Left ventricle myocardium inferior (tissue), 1 donor: ENCODE measurements at regions not wholly inside any gene's neighbourhood (a gene's known extent, or its start where the extent isn't known, plus 50 kb on each side); places are given as distances from the start of the nearest gene placed in this dataset.
"Not testable (repeated sequence)": the region's sequence is repeated elsewhere in the genome, so short reads cannot be mapped to it uniquely, and the experiment has no call there.

Experiments used
- DNase-seq: peaks from one replicate; pipeline ENCODE4 v3.0.0-alpha.2; 2020
- H3K27ac ChIP-seq: fragments of 200-600 bp; replicated peaks from 2 replicates; pipeline ENCODE4 v1.8.0; 2021
- H3K27me3 ChIP-seq: fragments of 200-600 bp; 2 replicates; pipeline ENCODE4 v1.8.0; 2021; ENCODE audit warnings: low read depth
- H3K36me3 ChIP-seq: fragments of 200-600 bp; 2 replicates; pipeline ENCODE4 v1.8.0; 2021
- H3K4me1 ChIP-seq: fragments of 200-600 bp; 2 replicates; pipeline ENCODE4 v1.8.0; 2021
- H3K4me3 ChIP-seq: fragments of 200-600 bp; 2 replicates; pipeline ENCODE4 v1.8.0; 2021; ENCODE audit warnings: mild to moderate bottlenecking, moderate library complexity
- H3K9me3 ChIP-seq: fragments of 200-600 bp; replicated peaks from 2 replicates; pipeline ENCODE4 v1.8.0; 2021
- CTCF ChIP-seq: fragments of 200-600 bp; IDR thresholded peaks from 2 replicates; pipeline ENCODE4 v1.8.0; 2021; ENCODE audit warnings: antibody characterized with exemption, mild to moderate bottlenecking, borderline replicate concordance
- intact Hi-C: fragments of 100-400 bp; cut with micrococcal nuclease; formaldehyde crosslinking; loops from one replicate; pipeline ENCODE4 v1.11.0; 2022
- donor health status: DM: no; HTN: yes; CAD: no; lungs with severe emphysema.

DNA sequence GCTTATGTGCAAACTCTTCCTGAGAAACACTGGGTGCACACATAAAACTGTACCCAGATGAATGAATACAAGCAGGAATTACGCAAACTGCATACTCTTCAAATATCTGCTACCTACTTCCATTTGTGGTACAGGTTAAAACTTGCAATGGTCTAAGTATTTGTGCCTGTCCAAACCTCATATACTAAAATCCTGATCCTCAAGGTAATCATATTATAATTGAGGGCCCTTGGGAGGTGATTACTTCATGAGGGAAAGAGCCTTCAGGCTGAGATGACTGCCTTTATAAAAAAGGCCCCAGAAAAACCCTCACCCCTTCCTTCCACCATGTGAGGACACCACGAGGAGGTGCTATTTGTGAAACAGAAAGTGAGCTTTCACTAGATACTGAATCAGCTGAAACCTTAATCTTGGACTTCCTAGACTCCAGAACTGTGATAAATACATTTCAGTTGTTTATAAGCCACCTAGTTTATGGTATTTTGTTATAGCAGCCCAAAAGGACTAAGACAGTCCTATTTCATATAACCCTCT, 1977.2 kb downstream of the PCDH7 start:
- intact Hi-C loops: no loop called here
- TF ChIP-seq CTCF: no peak
- Histone ChIP-seq H3K27me3 (no peaks in the 10 kb centered on the region), H3K27ac (no peak overlapping the region), H3K4me3 (no peak overlapping the region), H3K4me1 (no peaks in the 10 kb centered on the region), H3K9me3 (peaks cover 9% of the 10 kb centered on the region), H3K36me3 (no peaks in the 10 kb centered on the region)
- no peak for DNase-seq

GRCh38 chr4:32700838-32701237, 1980.7 kb downstream of the PCDH7 start:
- DNase-seq: no peak
- Histone ChIP-seq H3K27me3 (no peaks in the 10 kb centered on the region), H3K4me1 (no peaks in the 10 kb centered on the region), H3K9me3 (peaks cover 9% of the 10 kb centered on the region), H3K27ac (no peak overlapping the region), H3K36me3 (no peaks in the 10 kb centered on the region), H3K4me3 (no peak overlapping the region)
- TF ChIP-seq CTCF: no peak
- intact Hi-C loops: no loop called here

- TF ChIP-seq CTCF: no peak
- Histone ChIP-seq H3K27me3 (no peaks in the 10 kb centered on the region), H3K27ac (no peak overlapping the region), H3K4me1 (no peaks in the 10 kb centered on the region), H3K36me3 (no peaks in the 10 kb centered on the region), H3K4me3 (no peak overlapping the region), H3K9me3 (peaks cover 4% of the 10 kb centered on the region)
- intact Hi-C loops: no loop called here
- DNase-seq: no peak
Measured at GRCh38 chr4:32706893-32707292, 1986.7 kb downstream of the PCDH7 start.

- DNase-seq, H3K36me3 ChIP-seq, intact Hi-C loops, H3K4me3 ChIP-seq, H3K4me1 ChIP-seq, H3K9me3 ChIP-seq, H3K27me3 ChIP-seq, H3K27ac ChIP-seq: not testable (repeated sequence)
Measured at GRCh38 chr4:32716090-32716620, 1996.0 kb downstream of the PCDH7 start.

GRCh38 chr4:32735856-32736590, 2015.9 kb downstream of the PCDH7 start:
- H3K27ac ChIP-seq: no peak overlapping the region
- no peaks in the 10 kb centered on the region for H3K4me1 ChIP-seq
- H3K36me3 ChIP-seq: no peaks in the 10 kb centered on the region
- no peak for TF ChIP-seq CTCF
- no peak overlapping the region for H3K4me3 ChIP-seq
- no peak for DNase-seq
- H3K27me3 ChIP-seq: no peaks in the 10 kb centered on the region
- no peaks in the 10 kb centered on the region for H3K9me3 ChIP-seq
- intact Hi-C loops: no loop called here

GRCh38 chr4:32744211-32744610, 2024.0 kb downstream of the PCDH7 start:
- TF ChIP-seq CTCF: no peak

More at GRCh38 chr4:32744211-32744610, 2024.0 kb downstream of the PCDH7 start:
- Histone ChIP-seq H3K4me3 (no peak overlapping the region), H3K27ac (no peak overlapping the region), H3K9me3 (no peaks in the 10 kb centered on the region), H3K4me1 (no peaks in the 10 kb centered on the region), H3K36me3 (no peaks in the 10 kb centered on the region), H3K27me3 (no peaks in the 10 kb centered on the region)
- no peak for DNase-seq
- intact Hi-C loops: no loop called here
